ENCODE measurements at regions not wholly inside any gene's neighbourhood (a gene's known extent, or its start where the extent isn't known, plus 50 kb on each side); places are given as distances from the start of the nearest gene placed in this dataset.

DNA sequence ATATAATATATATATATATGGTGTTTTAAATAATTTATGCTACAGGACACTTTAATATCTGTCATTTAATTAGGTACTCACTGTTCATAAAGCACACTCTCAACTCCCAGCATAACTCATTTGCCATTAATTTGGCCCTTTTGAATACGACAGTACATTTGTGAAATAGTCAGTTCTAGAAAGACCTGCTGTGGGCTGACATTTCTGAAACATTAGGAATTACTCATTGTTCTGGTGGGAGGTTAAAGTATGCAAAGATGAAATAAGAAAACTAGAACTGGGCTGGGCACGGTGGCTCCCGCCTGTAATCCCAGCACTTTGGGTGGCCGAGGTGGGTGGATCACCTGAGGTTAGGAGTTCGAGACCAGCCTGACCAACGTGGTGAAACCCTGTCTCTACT, 497.5 kb downstream of the UTRN start:
- H2AK5ac ChIP-seq (ENCODE audit: low read depth, low read length), result no peak overlapping the region
- H4K8ac ChIP-seq (ENCODE audit: extremely low read depth, insufficient read depth, low read length), result no peak overlapping the region
- no peaks in the 10 kb centered on the region; the same call in 1 of the 2 replicates for H3K23me2 ChIP-seq (ENCODE audit: low read depth, low read length)
- no peaks in the 10 kb centered on the region for H4K20me1 ChIP-seq (replicated peaks in 1 of 2; ENCODE audit: control insufficient read depth in 1 of 2, insufficient read depth in 2 of 2, low read length in 2 of 2)
- no peak overlapping the region for H2BK120ac ChIP-seq (replicated peaks; ENCODE audit: low read depth, low read length)
- no peak overlapping the region for H3K18ac ChIP-seq (ENCODE audit: extremely low read depth, low read length)
- no peak overlapping the region for H2BK15ac ChIP-seq (ENCODE audit: low read length)
- no peaks in the 10 kb centered on the region for H3K9me3 ChIP-seq (ENCODE audit: insufficient read depth in 2 of 2, low read depth in 1 of 2, low read length in 1 of 2)
- no peaks in the 10 kb centered on the region for H3K27me3 ChIP-seq (replicated peaks in 1 of 4; ENCODE audit: control insufficient read depth in 3 of 4, extremely low read depth in 1 of 4, insufficient read depth in 3 of 4, low read length in 3 of 4)
- H3K4me3 ChIP-seq (ENCODE audit: extremely low read depth in 1 of 4, insufficient read depth in 2 of 4, low read depth in 3 of 4, low read length in 4 of 4), result no peak overlapping the region
- peaks cover 0 to 4% (median 0%) of the 10 kb centered on the region in 4 experiments; a peak in 1 of 8 replicates for H3K36me3 ChIP-seq (ENCODE audit: control insufficient read depth in 2 of 4, insufficient read depth in 4 of 4, low read length in 3 of 4)
- WGBS, 2 experiments (ENCODE audit: extremely low coverage in 1 of 2, insufficient coverage in 1 of 2, insufficient read length in 1 of 2, insufficient replicate concordance in 2 of 2, low coverage in 1 of 2, low lambda C conversion rate in 2 of 2, missing lambda C conversion rate in 1 of 2), result 95% methylated on average over 6 of the region's 6 CpGs; no CpG with 5 or more reads in 1 of the 2 experiments
- H3K79me2 ChIP-seq (ENCODE audit: control insufficient read depth in 1 of 2, insufficient read depth in 2 of 2, low read length in 2 of 2), result no peaks in the 10 kb centered on the region
- no peak overlapping the region for H2BK5ac ChIP-seq (ENCODE audit: low read depth, low read length)
- no peak overlapping the region for H4K91ac ChIP-seq (replicated peaks; ENCODE audit: insufficient read length, low read length)
- H3K14ac ChIP-seq (ENCODE audit: insufficient read length), result no peak overlapping the region
- H3K4me2 ChIP-seq (ENCODE audit: insufficient read depth in 1 of 2, low read depth in 2 of 2, low read length in 2 of 2), result no peak overlapping the region
- no peak overlapping the region for H2BK20ac ChIP-seq (ENCODE audit: low read length)
- H2AFZ ChIP-seq (ENCODE audit: low read length), result no peak overlapping the region
- no peak for FAIRE-seq
- DNase-seq (ENCODE audit: low read depth in 1 of 2, low spot score in 2 of 2), result no peak
- H3K4me1 ChIP-seq (replicated peaks in 1 of 4; ENCODE audit: control insufficient read depth in 3 of 4, insufficient read depth in 4 of 4, low read length in 3 of 4), result no peaks in the 10 kb centered on the region; a peak in 3 of 7 replicates
- no peak for TF ChIP-seq ZNF274 (IDR thresholded peaks at IDR 0.05; ENCODE audit: borderline replicate concordance, extremely low read depth, low read length)
- TF ChIP-seq EZH2 (IDR thresholded peaks at IDR 0.05; ENCODE audit: low read depth, low read length, severe bottlenecking), result no peak
- TF ChIP-seq SIN3A (conservative IDR thresholded peaks at IDR 0.05 in 1 of 2, IDR thresholded peaks at IDR 0.05 in 1 of 2; ENCODE audit: low read depth in 1 of 2, low read length in 2 of 2), result no peak
- TF ChIP-seq RNF2 (IDR thresholded peaks at IDR 0.05; ENCODE audit: borderline replicate concordance, low read depth, low read length, missing control alignments, poor library complexity, severe bottlenecking), result no peak
- no peak for TF ChIP-seq CREB1 (IDR thresholded peaks at IDR 0.05)
- no peak for TF ChIP-seq RAD21 (IDR thresholded peaks at IDR 0.05 in 1 of 2, conservative IDR thresholded peaks at IDR 0.05 in 1 of 2; ENCODE audit: low read depth in 2 of 2, low read length in 2 of 2)
- no peak for TF ChIP-seq FOSL1 (IDR thresholded peaks at IDR 0.05; ENCODE audit: insufficient read depth, low read depth, low read length)
- no peaks in the 10 kb centered on the region for H3K79me1 ChIP-seq (ENCODE audit: low read depth, low read length)
- no peak overlapping the region for H3K23ac ChIP-seq (ENCODE audit: insufficient read length)
- H3K4ac ChIP-seq (replicated peaks; ENCODE audit: insufficient read length, low read depth, low read length), result no peak overlapping the region
- H3K56ac ChIP-seq (replicated peaks; ENCODE audit: insufficient read length, low read depth, low read length), result no peak overlapping the region
- ChIA-PET POLR2A (ENCODE audit: partially characterized antibody) (no interaction called here), CTCF (ENCODE audit: partially characterized antibody) (interaction anchor here (0.7 to 1.4 kb wide), 2 partner anchors 22 to 198 kb away, joined by 3 to 6 read pairs; no protein-coding TSS in a partner anchor)
- no peak overlapping the region for H3K27ac ChIP-seq (ENCODE audit: low read depth, low read length)
- H3K9ac ChIP-seq (replicated peaks in 1 of 4; ENCODE audit: extremely low read depth in 1 of 4, low read depth in 3 of 4, low read length in 3 of 4), result no peak overlapping the region
- H4K5ac ChIP-seq (ENCODE audit: insufficient read length, low read depth, low read length), result no peak overlapping the region
- no peak overlapping the region for H2BK12ac ChIP-seq (ENCODE audit: low read depth, low read length)

Measured in H1 (cell line).